ENCODE measurements at regions not wholly inside any gene's neighbourhood (a gene's known extent, or its start where the extent isn't known, plus 50 kb on each side); places are given as distances from the start of the nearest gene placed in this dataset.

- no peak for TF ChIP-seq CTCF (conservative IDR thresholded peaks at IDR 0.05)
- TF ChIP-seq ZFX (IDR thresholded peaks at IDR 0.05): no peak
- no peak overlapping the region for H3K27ac ChIP-seq
Observed at GRCh38 chr3:86731501-86731901, 259.4 kb downstream of the VGLL3 start.

GRCh38 chr3:86723433-86723832 lies 267.5 kb downstream of the VGLL3 start:
- H3K27ac ChIP-seq: no peak overlapping the region
- TF ChIP-seq ZFX (IDR thresholded peaks at IDR 0.05): no peak
- TF ChIP-seq CTCF (conservative IDR thresholded peaks at IDR 0.05): no peak

GRCh38 chr3:86711634-86712033 lies 279.3 kb downstream of the VGLL3 start:
- TF ChIP-seq ZFX (IDR thresholded peaks at IDR 0.05) (no peak), CTCF (conservative IDR thresholded peaks at IDR 0.05) (no peak)
- no peak overlapping the region for H3K27ac ChIP-seq

GRCh38 chr3:86708893-86709292 lies 282.1 kb downstream of the VGLL3 start:
- TF ChIP-seq ZFX (IDR thresholded peaks at IDR 0.05): no peak
- no peak for TF ChIP-seq CTCF (conservative IDR thresholded peaks at IDR 0.05)
- no peak overlapping the region for H3K27ac ChIP-seq

- no peak overlapping the region for H3K27ac ChIP-seq
- peak; percentile 76 for TF ChIP-seq CTCF (conservative IDR thresholded peaks at IDR 0.05)
- no peak for TF ChIP-seq ZFX (IDR thresholded peaks at IDR 0.05)
Observed at GRCh38 chr3:86702381-86702958, 288.5 kb downstream of the VGLL3 start.

- H3K27ac ChIP-seq: no peak overlapping the region
- TF ChIP-seq CTCF (conservative IDR thresholded peaks at IDR 0.05) (no peak), ZFX (IDR thresholded peaks at IDR 0.05) (no peak)
Observed at GRCh38 chr3:86695752-86696151, 295.2 kb downstream of the VGLL3 start.

- no peak overlapping the region for H3K27ac ChIP-seq
- no peak for TF ChIP-seq ZFX (IDR thresholded peaks at IDR 0.05)
- TF ChIP-seq CTCF (conservative IDR thresholded peaks at IDR 0.05): no peak
Observed at GRCh38 chr3:86673991-86674390, 317.0 kb downstream of the VGLL3 start.
